AG04449 (cell line): ENCODE measurements at regions not wholly inside any gene's neighbourhood (a gene's known extent, or its start where the extent isn't known, plus 50 kb on each side); places are given as distances from the start of the nearest gene placed in this dataset.

Source experiments
- CTCF ChIA-PET: fragments of 350-600 bp; formaldehyde crosslinking; extraction: SDS; loops from one replicate; lab custom pipeline; 2021; ENCODE audit warnings: antibody characterized with exemption; lab: Yijun Ruan, JAX
- POLR2A ChIA-PET: fragments of 400-600, 350-600 bp; formaldehyde crosslinking; extraction: SDS; loops from one replicate; lab custom pipeline; 2020; ENCODE audit warnings: antibody characterized with exemption, inconsistent platforms; lab: Yijun Ruan, JAX
- DNase-seq: peaks from one replicate; pipeline ENCODE4 v3.0.0-alpha.2; 2010; ENCODE audit warnings: low read depth, low spot score
- H3K4me3 ChIP-seq: 2 replicates; pipeline ENCODE4 v1.5.1; 2011; ENCODE audit warnings: low read depth, mild to moderate bottlenecking, control low read depth, low read length
- CTCF ChIP-seq: IDR thresholded peaks from one replicate; pipeline ENCODE4 v1.5.1; 2011; ENCODE audit warnings: mild to moderate bottlenecking, moderate library complexity, low read length, control low read depth, inconsistent platforms; ENCODE audit not compliant: insufficient read depth; ENCODE audit errors: missing control alignments

- no peak overlapping the region for H3K4me3 ChIP-seq
- no peak for TF ChIP-seq CTCF
- CTCF ChIA-PET = no interaction called here
- DNase-seq = no peak
- POLR2A ChIA-PET = no interaction called here
Measured at GRCh38 chr7:80359029-80359428, 152.8 kb downstream of the GNAT3 start.

GRCh38 chr7:80357530-80357929, 154.3 kb downstream of the GNAT3 start:
- DNase-seq = no peak
- POLR2A ChIA-PET = no interaction called here
- CTCF ChIA-PET = no interaction called here
- H3K4me3 ChIP-seq = no peak overlapping the region
- TF ChIP-seq CTCF = no peak

GRCh38 chr7:80350430-80350829, 161.4 kb downstream of the GNAT3 start:
- TF ChIP-seq CTCF = no peak
- no peak for DNase-seq
- POLR2A ChIA-PET = no interaction called here
- no peak overlapping the region for H3K4me3 ChIP-seq
- CTCF ChIA-PET = interaction anchor here (0.9 to 1.0 kb wide), 2 partner anchors 41 to 291 kb away, joined by 3 to 4 read pairs; no protein-coding TSS in a partner anchor

- no peak for TF ChIP-seq CTCF
- DNase-seq = no peak
- H3K4me3 ChIP-seq = no peak overlapping the region
- POLR2A ChIA-PET = no interaction called here
- CTCF ChIA-PET = no interaction called here
Measured at GRCh38 chr7:80348223-80348622, 163.6 kb downstream of the GNAT3 start.

- CTCF ChIA-PET = interaction anchor here (1.1 kb wide), 1 partner anchor 45 kb away, joined by 3 read pairs; no protein-coding TSS in a partner anchor
- TF ChIP-seq CTCF = no peak
- POLR2A ChIA-PET = no interaction called here
- H3K4me3 ChIP-seq = no peak overlapping the region
- no peak for DNase-seq
Measured at GRCh38 chr7:80347173-80347572, 164.7 kb downstream of the GNAT3 start.

- POLR2A ChIA-PET = no interaction called here
- no peak overlapping the region for H3K4me3 ChIP-seq
- CTCF ChIA-PET = interaction anchor here (1.1 kb wide), 1 partner anchor 45 kb away, joined by 3 read pairs; no protein-coding TSS in a partner anchor
- TF ChIP-seq CTCF = no peak
- no peak for DNase-seq
Measured at GRCh38 chr7:80346704-80347103, 165.2 kb downstream of the GNAT3 start.
